Activated T-helper 2 cell treated with anti-CD3 and anti-CD28 coated beads, Interferon-gamma antibody, Interleukin-2, Interleukin-4, amounts not matched to agents 10 μg/mL and 5 μg/mL and 100 μg/mL, durations not matched to agents 14 hours and 24 hours and 36 hours (primary cell): ENCODE measurements at regions not wholly inside any gene's neighbourhood (a gene's known extent, or its start where the extent isn't known, plus 50 kb on each side); places are given as distances from the start of the nearest gene placed in this dataset.

Experiments used
- DNase-seq: peaks from one replicate; pipeline ENCODE4 v3.0.0; 2021; ENCODE audit warnings: low spot score
- H3K27ac Mint-ChIP-seq: one replicate; pipeline ENCODE4 v1.8.0; 2021; ENCODE audit warnings: mixed read lengths
- H3K27me3 Mint-ChIP-seq: one replicate; pipeline ENCODE4 v1.8.0; 2021; ENCODE audit warnings: low read depth, mixed read lengths
- H3K36me3 Mint-ChIP-seq: one replicate; pipeline ENCODE4 v1.8.0; 2021; ENCODE audit warnings: low read depth, mixed read lengths
- H3K4me1 Mint-ChIP-seq: one replicate; pipeline ENCODE4 v1.8.0; 2021; ENCODE audit warnings: low read depth, mixed read lengths
- H3K4me3 Mint-ChIP-seq: one replicate; pipeline ENCODE4 v1.8.0; 2021; ENCODE audit warnings: low read depth, mild to moderate bottlenecking, moderate library complexity, mixed read lengths
- H3K9me3 Mint-ChIP-seq: one replicate; pipeline ENCODE4 v1.8.0; 2021; ENCODE audit warnings: mixed read lengths
- intact Hi-C: fragments of 100-400 bp; cut with micrococcal nuclease; formaldehyde crosslinking; loops from one replicate; pipeline ENCODE4 v1.15.1; 2023

DNA sequence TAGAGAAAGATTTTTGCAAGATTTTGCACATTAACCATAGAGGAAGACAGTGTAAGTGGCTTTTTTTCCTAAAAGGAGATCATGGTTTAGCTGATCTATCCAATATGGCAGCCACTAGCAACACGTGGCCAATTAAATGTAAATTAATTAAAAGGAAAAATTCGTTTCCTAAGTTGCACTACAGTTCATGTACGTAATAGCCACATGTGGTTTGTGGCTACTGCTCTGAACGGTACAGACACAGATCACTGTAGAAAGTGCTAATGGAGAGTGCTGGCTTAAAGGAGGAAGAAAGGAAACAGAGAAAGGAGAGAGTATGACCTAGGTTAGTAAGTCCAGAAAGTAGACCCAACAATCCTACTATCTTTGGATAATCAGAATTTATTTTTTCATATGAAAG, 170.8 kb downstream of the SIPA1L2 start:
- Mint-ChIP-seq H3K27me3 (peaks cover 2% of the 10 kb centered on the region), H3K36me3 (no peaks in the 10 kb centered on the region), H3K4me1 (peaks cover 4% of the 10 kb centered on the region), H3K4me3 (no peak overlapping the region), H3K9me3 (no peaks in the 10 kb centered on the region), H3K27ac (no peak overlapping the region)
- DNase-seq, result no peak
- intact Hi-C loops, result no loop called here

DNA sequence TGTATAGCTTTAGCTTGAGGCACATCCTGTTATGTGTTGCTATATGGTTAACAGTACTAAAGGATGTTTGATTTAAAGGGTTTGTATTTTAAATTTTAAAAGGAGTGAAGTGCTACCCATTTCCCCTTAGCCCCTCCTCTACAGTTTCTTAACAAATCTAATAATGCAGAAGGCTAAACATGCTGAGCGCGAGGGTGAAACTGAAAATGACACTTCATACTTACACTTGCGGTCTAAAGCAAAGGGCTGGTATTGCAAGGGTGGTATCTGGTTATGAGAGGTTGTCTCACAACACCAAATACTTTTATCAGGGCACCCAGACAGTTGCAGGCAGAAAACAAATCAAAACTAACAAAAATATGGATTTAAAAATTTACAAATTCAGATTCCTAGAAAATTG, 172.3 kb downstream of the SIPA1L2 start:
- DNase-seq, result no peak
- no peaks in the 10 kb centered on the region for H3K9me3 Mint-ChIP-seq
- peaks cover 4% of the 10 kb centered on the region for H3K27me3 Mint-ChIP-seq
- no peak overlapping the region for H3K27ac Mint-ChIP-seq
- intact Hi-C loops, result no loop called here
- no peaks in the 10 kb centered on the region for H3K36me3 Mint-ChIP-seq
- peaks cover 4% of the 10 kb centered on the region for H3K4me1 Mint-ChIP-seq
- H3K4me3 Mint-ChIP-seq, result no peak overlapping the region

DNA sequence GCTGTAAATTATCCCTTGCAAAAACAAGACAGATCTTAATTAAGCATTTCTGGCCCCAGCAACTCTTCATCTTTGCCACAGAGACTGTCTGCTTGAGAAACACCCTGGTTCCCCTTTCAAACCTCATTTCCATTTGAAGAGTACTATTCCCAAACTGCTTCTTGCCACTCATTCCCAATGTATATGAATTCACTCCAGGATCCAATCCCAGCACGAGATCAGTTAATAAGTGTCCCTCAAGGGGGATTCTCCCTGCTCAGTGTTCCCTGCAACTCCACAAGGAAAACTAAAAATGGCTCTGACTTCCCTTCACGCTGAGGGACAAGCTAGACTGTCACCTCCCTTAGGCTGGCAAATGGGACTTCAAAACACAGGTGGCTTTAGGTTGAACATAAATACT, 173.2 kb downstream of the SIPA1L2 start:
- Mint-ChIP-seq H3K27me3 (peaks cover 4% of the 10 kb centered on the region), H3K9me3 (no peaks in the 10 kb centered on the region), H3K4me3 (no peak overlapping the region), H3K36me3 (no peaks in the 10 kb centered on the region), H3K27ac (no peak overlapping the region), H3K4me1 (peaks cover 8% of the 10 kb centered on the region)
- DNase-seq, result no peak
- intact Hi-C loops, result no loop called here

DNA sequence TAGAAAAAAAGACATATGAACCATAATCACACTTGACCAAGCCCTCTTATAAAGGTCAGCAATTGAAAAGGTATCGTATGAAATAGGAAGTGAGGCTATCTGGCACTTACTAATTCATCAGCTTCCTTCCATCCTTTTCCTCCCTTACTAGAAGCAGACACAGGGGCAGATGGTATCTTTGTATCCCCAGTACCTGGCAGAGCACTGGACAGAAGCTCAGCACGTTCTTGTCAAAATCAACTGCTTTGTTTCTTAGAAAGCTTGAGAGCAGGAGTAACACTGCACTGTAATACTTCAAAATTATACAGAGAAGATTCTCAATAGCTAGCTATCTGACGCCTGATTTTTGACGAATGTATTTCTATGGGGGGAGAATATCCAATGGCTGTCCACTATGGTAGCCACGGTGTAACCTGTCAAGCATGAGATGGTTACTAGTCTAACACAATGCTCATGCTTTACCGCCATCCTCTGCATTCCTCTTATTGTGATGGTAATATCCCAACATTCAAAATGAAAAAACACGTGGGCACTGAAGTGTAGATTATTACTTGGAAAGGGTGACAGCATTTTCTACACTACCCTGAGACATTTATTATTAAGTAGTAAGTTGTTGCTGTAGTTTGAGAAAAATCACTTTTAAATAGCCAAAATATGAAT, 175.6 kb downstream of the SIPA1L2 start:
- Mint-ChIP-seq H3K27me3 (peaks cover 1% of the 10 kb centered on the region), H3K36me3 (no peaks in the 10 kb centered on the region), H3K27ac (no peak overlapping the region), H3K4me3 (no peak overlapping the region), H3K9me3 (no peaks in the 10 kb centered on the region), H3K4me1 (peaks cover 8% of the 10 kb centered on the region)
- no peak for DNase-seq
- intact Hi-C loops, result no loop called here

DNA sequence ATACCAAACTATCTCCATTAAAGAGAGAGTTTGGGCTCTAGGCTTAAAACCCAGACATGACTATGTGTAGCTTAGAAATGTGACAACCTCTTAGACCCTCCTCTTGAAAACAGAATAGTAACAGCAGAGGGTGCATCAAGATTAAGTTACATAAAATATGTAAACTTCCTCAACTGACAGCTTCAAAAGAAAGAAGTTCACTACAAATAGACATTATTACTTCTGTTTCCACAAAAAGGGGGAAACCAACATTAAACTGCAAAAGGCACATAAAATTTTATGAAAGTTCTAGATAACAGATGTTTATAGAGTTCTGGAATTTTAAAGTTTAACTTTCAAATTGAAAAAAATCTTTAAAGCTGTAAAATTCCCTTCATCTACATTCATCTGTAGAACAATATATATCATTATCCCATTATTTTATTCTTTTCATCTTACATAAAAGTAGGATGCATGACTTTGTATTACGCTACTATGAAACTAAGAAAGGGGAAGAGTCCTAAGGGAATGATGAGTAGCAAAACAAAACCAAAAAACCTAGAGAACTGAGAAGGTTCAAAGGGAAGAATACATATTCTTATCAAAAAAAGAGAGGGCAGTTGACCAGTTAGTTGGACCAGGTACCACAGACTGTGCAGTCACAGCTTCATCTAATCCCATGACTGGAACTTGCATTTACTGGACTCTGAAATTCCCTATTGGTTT, 177.0 kb downstream of the SIPA1L2 start:
- peaks cover 1% of the 10 kb centered on the region for H3K27me3 Mint-ChIP-seq

DNA sequence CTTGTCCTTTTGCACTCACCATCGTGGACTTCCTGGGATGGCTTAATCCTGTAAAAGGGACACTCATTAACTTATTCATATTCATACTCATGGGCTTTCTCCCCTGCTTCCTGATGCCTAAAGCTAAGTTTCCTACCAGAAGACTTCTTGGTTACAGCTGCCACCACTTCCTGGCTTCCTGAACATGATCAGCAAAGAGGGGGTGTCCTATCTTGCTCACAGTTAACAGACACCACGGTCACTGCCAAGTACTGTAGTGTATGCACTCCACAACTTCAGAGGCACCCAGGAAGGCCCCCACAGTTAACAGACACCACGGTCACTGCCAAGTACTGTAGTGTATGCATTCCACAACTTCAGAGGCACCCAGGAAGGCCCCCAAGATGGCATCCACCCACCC, 177.8 kb downstream of the SIPA1L2 start:
- Mint-ChIP-seq H3K27me3 (peaks cover 1% of the 10 kb centered on the region), H3K27ac (no peak overlapping the region), H3K9me3 (no peaks in the 10 kb centered on the region), H3K4me3 (no peak overlapping the region), H3K36me3 (no peaks in the 10 kb centered on the region), H3K4me1 (peaks cover 4% of the 10 kb centered on the region)
- intact Hi-C loops, result no loop called here
- no peak for DNase-seq

More for the DNA sequence above, 177.0 kb downstream of the SIPA1L2 start:
- no peak for DNase-seq
- Mint-ChIP-seq H3K4me1 (peaks cover 7% of the 10 kb centered on the region), H3K36me3 (no peaks in the 10 kb centered on the region), H3K9me3 (no peaks in the 10 kb centered on the region), H3K27ac (no peak overlapping the region), H3K4me3 (no peak overlapping the region)
- intact Hi-C loops, result no loop called here

DNA sequence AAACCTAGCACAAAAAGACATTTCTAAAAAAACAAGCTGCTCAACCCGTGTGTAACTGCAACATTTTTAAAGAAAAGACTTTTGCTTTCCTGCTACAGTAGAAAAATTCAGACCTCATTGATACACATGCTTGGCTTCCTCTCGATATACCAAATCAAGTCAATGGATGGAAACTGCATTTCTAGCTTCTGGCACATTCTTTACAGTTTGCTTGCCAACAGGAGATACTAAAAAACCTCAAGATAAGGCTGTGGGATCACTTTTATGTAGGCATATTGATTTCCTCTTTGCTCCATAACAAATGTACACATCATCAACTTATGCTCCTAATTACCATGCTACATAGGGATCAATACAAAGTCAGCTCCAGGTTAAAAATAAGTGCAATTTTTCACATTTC, 178.4 kb downstream of the SIPA1L2 start:
- H3K27me3 Mint-ChIP-seq, result peaks cover 1% of the 10 kb centered on the region
- no peak overlapping the region for H3K4me3 Mint-ChIP-seq
- no peak overlapping the region for H3K27ac Mint-ChIP-seq
- intact Hi-C loops, result no loop called here
- H3K4me1 Mint-ChIP-seq, result peaks cover 4% of the 10 kb centered on the region
- no peaks in the 10 kb centered on the region for H3K9me3 Mint-ChIP-seq
- H3K36me3 Mint-ChIP-seq, result no peaks in the 10 kb centered on the region
- no peak for DNase-seq

DNA sequence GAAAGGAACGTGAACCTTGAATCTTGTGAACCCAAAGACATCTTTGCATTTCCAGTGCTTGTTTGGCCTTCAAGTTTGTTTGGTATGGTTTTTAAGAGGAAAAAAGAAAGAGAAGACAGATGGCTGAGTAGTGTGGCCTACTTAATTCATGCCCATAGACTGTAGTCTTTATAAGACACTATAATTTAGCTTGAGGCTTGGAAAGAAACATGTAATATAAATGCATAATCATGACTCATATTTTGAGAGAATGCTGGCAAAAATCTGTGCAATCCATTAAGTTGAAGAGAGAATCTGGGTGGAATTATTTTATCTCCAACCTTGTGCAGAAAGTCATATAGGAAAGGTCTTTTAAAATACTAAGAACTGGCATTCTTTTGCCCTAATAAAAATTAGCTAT, 179.3 kb downstream of the SIPA1L2 start:
- DNase-seq, result no peak
- H3K36me3 Mint-ChIP-seq, result no peaks in the 10 kb centered on the region
- no peak overlapping the region for H3K27ac Mint-ChIP-seq
- peaks cover 1% of the 10 kb centered on the region for H3K27me3 Mint-ChIP-seq
- H3K4me1 Mint-ChIP-seq, result peaks cover 4% of the 10 kb centered on the region
- intact Hi-C loops, result no loop called here
- no peaks in the 10 kb centered on the region for H3K9me3 Mint-ChIP-seq
- no peak overlapping the region for H3K4me3 Mint-ChIP-seq

DNA sequence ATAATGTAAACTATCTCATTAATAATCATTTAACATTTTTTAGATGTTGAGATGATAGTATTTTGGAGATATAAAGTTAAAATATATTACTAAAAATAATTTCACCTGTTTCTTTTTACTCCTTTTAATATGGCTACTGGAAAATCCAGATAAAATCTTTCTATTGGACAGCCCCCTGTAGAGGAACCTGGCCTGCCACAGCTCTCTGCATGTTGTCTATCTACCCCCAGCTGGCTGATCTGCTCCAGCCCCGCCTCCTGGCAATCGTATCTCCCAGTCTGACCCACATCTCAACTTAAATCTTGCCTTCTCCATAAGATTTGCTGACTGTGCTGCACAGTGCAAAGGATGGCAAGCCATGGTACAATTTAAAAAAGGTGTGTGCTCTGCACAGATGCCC, 182.8 kb downstream of the SIPA1L2 start:
- DNase-seq, result no peak
- Mint-ChIP-seq H3K4me3 (no peak overlapping the region), H3K36me3 (no peaks in the 10 kb centered on the region), H3K27ac (no peak overlapping the region), H3K27me3 (no peaks in the 10 kb centered on the region), H3K4me1 (peaks cover 2% of the 10 kb centered on the region), H3K9me3 (no peaks in the 10 kb centered on the region)
- intact Hi-C loops, result no loop called here

DNA sequence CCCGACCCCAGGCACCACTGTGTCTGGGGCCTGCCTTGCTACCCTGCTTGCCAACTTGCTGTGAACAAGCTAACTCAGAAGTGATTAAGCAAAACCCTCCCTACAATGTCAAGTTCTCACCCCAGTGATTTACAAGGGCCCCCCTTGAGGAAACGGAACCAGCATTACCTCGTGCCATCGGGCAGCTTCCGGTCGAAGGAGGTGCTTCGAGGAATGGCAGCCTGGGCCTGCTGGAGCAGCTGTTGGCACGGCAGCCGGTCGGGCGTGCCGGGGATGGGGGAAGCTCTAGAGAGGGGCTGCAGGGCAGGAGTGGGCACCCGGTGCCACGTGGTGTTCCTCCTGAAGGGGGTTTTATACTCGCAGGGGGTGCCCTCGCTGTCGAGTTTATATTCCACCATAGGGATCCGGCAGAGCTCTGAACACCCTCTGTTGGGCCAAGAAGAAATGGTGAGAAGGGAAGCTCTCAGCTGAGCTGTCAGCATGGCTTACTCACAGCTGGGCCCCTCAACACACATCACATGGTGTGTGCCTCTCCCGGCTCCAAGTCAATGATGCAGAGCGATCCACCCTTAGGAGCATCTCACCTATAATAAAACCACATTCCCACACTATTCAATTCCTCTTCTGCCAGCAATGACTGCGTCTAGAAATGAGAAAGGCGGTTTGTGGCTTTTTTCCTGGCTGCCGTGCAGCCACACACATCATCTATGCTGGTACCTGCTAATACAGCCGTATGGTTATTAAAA, 184.4 kb downstream of the SIPA1L2 start:
- no peak overlapping the region for H3K4me3 Mint-ChIP-seq
- DNase-seq, result no peak
- no peaks in the 10 kb centered on the region for H3K36me3 Mint-ChIP-seq
- no peaks in the 10 kb centered on the region for H3K27me3 Mint-ChIP-seq
- H3K27ac Mint-ChIP-seq, result no peak overlapping the region
- no peaks in the 10 kb centered on the region for H3K9me3 Mint-ChIP-seq
- intact Hi-C loops, result no loop called here
- H3K4me1 Mint-ChIP-seq, result peaks cover 1% of the 10 kb centered on the region

DNA sequence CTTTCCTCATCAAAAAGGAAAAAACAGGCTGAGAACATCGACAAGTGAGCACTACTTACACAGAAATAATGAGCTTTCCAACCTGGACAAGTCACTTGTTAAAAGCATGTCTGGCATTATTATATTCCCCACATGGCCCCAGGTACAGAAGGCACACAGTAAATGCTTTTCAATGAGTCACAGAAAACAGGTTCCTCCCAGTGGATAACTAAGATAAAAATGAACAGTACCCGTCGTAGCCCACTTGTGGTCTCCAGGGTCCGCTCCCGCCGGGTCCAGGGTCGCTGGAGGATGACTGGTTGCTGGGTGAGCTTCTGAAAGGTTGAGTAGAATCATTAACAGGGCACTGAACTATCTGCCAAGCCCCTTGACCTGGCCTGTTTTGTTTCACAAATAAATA, 186.6 kb downstream of the SIPA1L2 start:
- no peaks in the 10 kb centered on the region for H3K27me3 Mint-ChIP-seq
- intact Hi-C loops, result no loop called here
- H3K4me3 Mint-ChIP-seq, result no peak overlapping the region
- DNase-seq, result no peak
- no peak overlapping the region for H3K27ac Mint-ChIP-seq
- H3K36me3 Mint-ChIP-seq, result no peaks in the 10 kb centered on the region
- H3K4me1 Mint-ChIP-seq, result peaks cover 9% of the 10 kb centered on the region
- H3K9me3 Mint-ChIP-seq, result no peaks in the 10 kb centered on the region

DNA sequence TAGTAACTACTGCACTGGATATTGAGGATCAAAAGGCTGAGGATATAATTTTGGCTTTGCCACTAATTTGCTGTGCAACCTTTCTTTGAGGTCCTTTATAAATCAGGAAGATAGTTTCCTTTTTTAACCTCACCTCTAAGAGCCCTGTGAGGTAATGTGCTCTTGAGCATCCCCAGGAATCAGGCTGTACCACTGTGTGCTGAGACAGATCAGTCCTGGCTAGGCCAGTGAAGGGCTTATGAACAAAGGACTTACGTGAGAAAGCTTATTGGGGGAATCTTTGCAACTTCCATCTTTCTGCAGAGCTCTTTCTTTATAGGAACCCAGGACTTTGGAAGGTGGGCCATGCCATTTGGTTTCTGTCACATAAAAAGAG, 188.9 kb downstream of the SIPA1L2 start:
- no peaks in the 10 kb centered on the region for H3K27me3 Mint-ChIP-seq
- no peak overlapping the region for H3K27ac Mint-ChIP-seq
- H3K36me3 Mint-ChIP-seq, result no peaks in the 10 kb centered on the region
- intact Hi-C loops, result no loop called here
- H3K4me3 Mint-ChIP-seq, result no peak overlapping the region
- H3K9me3 Mint-ChIP-seq, result no peaks in the 10 kb centered on the region
- H3K4me1 Mint-ChIP-seq, result peaks cover 9% of the 10 kb centered on the region
- no peak for DNase-seq

DNA sequence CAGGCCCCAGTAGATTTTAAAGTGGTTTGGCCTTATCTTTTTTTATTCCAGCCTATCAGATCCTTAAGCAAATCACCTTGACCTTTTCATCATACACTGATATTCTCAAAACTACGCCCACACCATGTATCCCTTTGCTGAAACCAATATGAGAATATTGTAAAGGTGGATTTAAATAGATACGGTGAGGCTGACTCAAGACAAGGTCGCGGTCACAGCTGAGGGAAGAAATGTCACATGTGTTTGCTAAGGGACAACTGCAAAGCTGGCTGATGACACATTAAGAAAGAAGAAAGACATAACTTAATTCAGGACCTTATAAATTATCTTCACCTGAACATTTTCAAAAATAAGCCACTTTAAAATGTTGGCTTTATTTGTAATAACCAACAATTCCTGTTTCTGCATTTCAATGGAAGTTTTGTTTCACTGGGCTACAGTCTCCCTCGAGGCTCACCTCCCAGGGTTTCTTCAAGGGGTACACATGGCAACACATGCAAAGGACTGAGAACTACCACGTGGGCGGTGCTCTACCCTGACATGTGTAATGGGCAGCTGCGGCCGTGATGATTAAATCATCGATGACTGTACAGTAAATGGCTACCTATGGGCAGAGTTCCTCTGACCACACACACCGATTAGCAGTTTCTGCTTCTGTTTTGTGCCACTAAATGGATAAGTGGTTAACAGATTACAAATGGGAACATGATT, 189.5 kb downstream of the SIPA1L2 start:
- Mint-ChIP-seq H3K4me1 (peaks cover 9% of the 10 kb centered on the region), H3K9me3 (no peaks in the 10 kb centered on the region), H3K36me3 (no peaks in the 10 kb centered on the region), H3K27ac (no peak overlapping the region), H3K27me3 (no peaks in the 10 kb centered on the region), H3K4me3 (no peak overlapping the region)
- DNase-seq, result no peak
- intact Hi-C loops, result no loop called here
